Hepatocyte (in vitro differentiated cells): ENCODE measurements at regions not wholly inside any gene's neighbourhood (a gene's known extent, or its start where the extent isn't known, plus 50 kb on each side); places are given as distances from the start of the nearest gene placed in this dataset.

Experiments
- DNase-seq: peaks from one replicate; pipeline ENCODE4 v3.0.0-alpha.2; 2016; ENCODE audit warnings: low spot score
- H2AFZ ChIP-seq: fragments of 200-600 bp; sonication (generic); 2 replicates; pipeline ENCODE4 v1.6.0; 2016; ENCODE audit warnings: antibody characterized with exemption, mild to moderate bottlenecking
- H3K27ac ChIP-seq: fragments of 200-600 bp; sonication (generic); 2 replicates; pipeline ENCODE4 v1.5.1; 2016; ENCODE audit warnings: mild to moderate bottlenecking
- H3K27me3 ChIP-seq: fragments of 200-600 bp; sonication (generic); 2 replicates; pipeline ENCODE4 v1.6.1; 2016
- H3K36me3 ChIP-seq: fragments of 200-600 bp; sonication (generic); replicated peaks from 2 replicates; pipeline ENCODE4 v1.5.1; 2016; ENCODE audit warnings: low read depth; ENCODE audit not compliant: insufficient read depth
- H3K4me1 ChIP-seq: fragments of 200-600 bp; sonication (generic); 2 replicates; pipeline ENCODE4 v1.5.1; 2016; ENCODE audit warnings: mild to moderate bottlenecking, moderate library complexity; ENCODE audit not compliant: insufficient read depth
- H3K4me2 ChIP-seq: fragments of 200-600 bp; sonication (generic); 2 replicates; pipeline ENCODE4 v1.6.0; 2016
- H3K4me3 ChIP-seq: fragments of 200-600 bp; sonication (generic); 2 replicates; pipeline ENCODE4 v1.5.1; 2016; ENCODE audit warnings: mild to moderate bottlenecking
- H3K79me2 ChIP-seq: fragments of 200-600 bp; sonication (generic); 2 replicates; pipeline ENCODE4 v1.6.0; 2017; ENCODE audit warnings: mild to moderate bottlenecking
- H3K9me2 ChIP-seq: fragments of 200-600 bp; sonication (generic); replicated peaks from 2 replicates; pipeline ENCODE4 v1.6.0; 2017; ENCODE audit warnings: mild to moderate bottlenecking; ENCODE audit not compliant: insufficient read depth
- H3K9me3 ChIP-seq: fragments of 200-600 bp; sonication (generic); 2 replicates; pipeline ENCODE4 v1.5.1; 2016; ENCODE audit warnings: low read depth, mild to moderate bottlenecking
- H4K20me1 ChIP-seq: fragments of 200-600 bp; sonication (generic); 2 replicates; pipeline ENCODE4 v1.6.0; 2016; ENCODE audit warnings: mild to moderate bottlenecking; ENCODE audit not compliant: insufficient read depth, poor library complexity, severe bottlenecking
- EZH2 ChIP-seq: fragments of 200-600 bp; sonication (generic); IDR thresholded peaks from 2 replicates; pipeline ENCODE4 v1.6.1; 2016; ENCODE audit warnings: antibody characterized with exemption, mild to moderate bottlenecking, borderline replicate concordance
- EZH2phosphoT487 ChIP-seq: fragments of 200-600 bp; sonication (generic); IDR thresholded peaks from one replicate; pipeline ENCODE4 v1.6.1; 2018; ENCODE audit warnings: antibody characterized with exemption, mild to moderate bottlenecking, low read depth, moderate library complexity; ENCODE audit not compliant: unreplicated experiment, severe bottlenecking
- WGBS: methylation state at CpG from one replicate; pipeline ENCODE4 v1.1.6; 2016; ENCODE audit warnings: low lambda C conversion rate; ENCODE audit errors: missing lambda C conversion rate; 5-methylcytosine and 5-hydroxymethylcytosine counted together
- TF ChIP-seq, protein P1 (sequence below): fragments of 200-600 bp; sonication (generic); IDR thresholded peaks from 2 replicates; pipeline ENCODE4 v1.5.1; 2016; ENCODE audit warnings: antibody characterized with exemption, mild to moderate bottlenecking; ENCODE audit not compliant: poor library complexity

DNA sequence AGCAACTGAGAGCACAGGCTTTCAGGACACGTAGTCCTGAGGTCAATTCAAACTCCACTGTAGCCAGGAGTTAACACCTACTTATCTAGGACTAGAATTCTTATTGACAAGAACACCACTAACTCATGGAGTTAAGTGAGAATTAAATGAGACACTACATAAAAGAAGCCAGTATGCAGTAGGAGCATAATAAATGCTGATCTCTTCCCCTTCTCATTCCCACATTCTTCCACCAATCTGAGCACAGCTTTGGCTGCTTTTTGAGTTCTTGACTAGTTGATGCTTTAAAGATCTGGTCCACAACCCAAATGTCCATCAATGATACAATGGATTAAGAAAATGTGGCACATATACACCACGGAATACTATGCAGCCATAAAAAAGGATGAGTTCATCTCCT, 55.2 kb downstream of the TTC32 start:
- DNase-seq, result no peak
- H4K20me1 ChIP-seq, result no peaks in the 10 kb centered on the region
- H3K79me2 ChIP-seq, result no peaks in the 10 kb centered on the region
- H3K4me1 ChIP-seq, result no peaks in the 10 kb centered on the region
- no peak overlapping the region for H3K4me2 ChIP-seq
- no peak overlapping the region for H3K4me3 ChIP-seq
- no peak overlapping the region for H3K27ac ChIP-seq
- WGBS, result 100% methylated on average over 2 of the region's 2 CpGs
- no peak for TF ChIP-seq EZH2phosphoT487
- TF ChIP-seq, protein P1, sequence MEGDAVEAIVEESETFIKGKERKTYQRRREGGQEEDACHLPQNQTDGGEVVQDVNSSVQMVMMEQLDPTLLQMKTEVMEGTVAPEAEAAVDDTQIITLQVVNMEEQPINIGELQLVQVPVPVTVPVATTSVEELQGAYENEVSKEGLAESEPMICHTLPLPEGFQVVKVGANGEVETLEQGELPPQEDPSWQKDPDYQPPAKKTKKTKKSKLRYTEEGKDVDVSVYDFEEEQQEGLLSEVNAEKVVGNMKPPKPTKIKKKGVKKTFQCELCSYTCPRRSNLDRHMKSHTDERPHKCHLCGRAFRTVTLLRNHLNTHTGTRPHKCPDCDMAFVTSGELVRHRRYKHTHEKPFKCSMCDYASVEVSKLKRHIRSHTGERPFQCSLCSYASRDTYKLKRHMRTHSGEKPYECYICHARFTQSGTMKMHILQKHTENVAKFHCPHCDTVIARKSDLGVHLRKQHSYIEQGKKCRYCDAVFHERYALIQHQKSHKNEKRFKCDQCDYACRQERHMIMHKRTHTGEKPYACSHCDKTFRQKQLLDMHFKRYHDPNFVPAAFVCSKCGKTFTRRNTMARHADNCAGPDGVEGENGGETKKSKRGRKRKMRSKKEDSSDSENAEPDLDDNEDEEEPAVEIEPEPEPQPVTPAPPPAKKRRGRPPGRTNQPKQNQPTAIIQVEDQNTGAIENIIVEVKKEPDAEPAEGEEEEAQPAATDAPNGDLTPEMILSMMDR, result no peak
- no peak for TF ChIP-seq EZH2
- H2AFZ ChIP-seq, result no peak overlapping the region
- no peaks in the 10 kb centered on the region for H3K9me3 ChIP-seq
- H3K27me3 ChIP-seq, result no peaks in the 10 kb centered on the region
- H3K36me3 ChIP-seq, result no peaks in the 10 kb centered on the region
- no peaks in the 10 kb centered on the region for H3K9me2 ChIP-seq

DNA sequence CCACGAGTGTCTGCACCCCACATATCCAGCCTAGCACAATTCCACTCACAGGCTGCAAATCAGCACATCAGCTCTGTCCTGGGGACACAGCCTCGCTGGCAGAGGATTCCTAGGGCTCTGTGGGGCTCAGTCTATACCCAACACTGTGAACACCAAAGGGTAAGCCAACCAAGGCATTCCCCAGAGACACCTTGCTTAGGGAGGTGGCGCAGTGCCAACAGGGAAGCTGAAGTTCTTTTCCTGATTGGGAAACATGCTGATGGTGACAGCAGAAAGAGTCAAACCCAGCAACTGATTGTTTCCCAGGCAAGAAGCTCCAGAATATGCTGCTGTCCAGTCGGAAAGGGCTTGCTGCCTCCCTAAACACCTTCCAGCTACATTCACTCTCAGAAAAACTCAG, 55.8 kb downstream of the TTC32 start:
- Histone ChIP-seq H2AFZ (no peak overlapping the region), H3K79me2 (no peaks in the 10 kb centered on the region), H3K4me2 (no peak overlapping the region), H3K9me2 (no peaks in the 10 kb centered on the region), H3K27me3 (no peaks in the 10 kb centered on the region), H3K4me3 (no peak overlapping the region), H3K4me1 (no peaks in the 10 kb centered on the region), H4K20me1 (no peaks in the 10 kb centered on the region), H3K9me3 (no peaks in the 10 kb centered on the region), H3K36me3 (no peaks in the 10 kb centered on the region), H3K27ac (no peak overlapping the region)
- 89% methylated on average over 4 of the region's 4 CpGs for WGBS
- DNase-seq, result no peak
- TF ChIP-seq EZH2, result no peak

DNA sequence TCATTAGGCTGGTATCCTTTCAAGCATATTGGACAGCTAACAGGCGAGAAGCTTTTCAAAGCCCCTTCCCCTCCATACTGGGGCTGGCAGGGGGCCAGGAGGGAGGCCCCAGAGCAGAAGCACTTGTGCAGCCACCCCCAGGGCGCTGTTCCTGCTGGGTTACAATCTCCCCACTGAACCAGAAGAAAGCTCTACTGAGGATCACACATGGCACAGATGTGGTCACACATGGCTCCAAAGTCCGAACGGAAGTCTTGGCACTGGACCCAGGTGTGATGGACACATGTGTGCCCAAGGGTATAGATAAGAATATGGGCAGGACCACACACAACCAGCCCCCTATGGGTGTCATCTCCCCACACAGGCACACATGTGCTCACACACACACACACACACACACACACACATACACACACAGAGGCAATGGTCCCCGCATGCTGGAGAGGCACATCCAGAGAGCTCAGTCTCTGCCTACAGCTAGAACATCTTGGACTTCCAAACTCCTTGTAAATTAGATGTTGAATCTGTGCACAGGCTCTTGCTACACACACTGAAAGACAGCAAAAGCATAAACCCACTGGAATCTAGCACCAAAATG, 56.4 kb downstream of the TTC32 start:
- Histone ChIP-seq H3K36me3 (no peaks in the 10 kb centered on the region), H3K79me2 (no peaks in the 10 kb centered on the region), H2AFZ (no peak overlapping the region), H3K4me3 (no peak overlapping the region), H3K9me2 (no peaks in the 10 kb centered on the region), H3K4me2 (no peak overlapping the region), H3K4me1 (no peaks in the 10 kb centered on the region), H3K27me3 (no peaks in the 10 kb centered on the region), H4K20me1 (no peaks in the 10 kb centered on the region), H3K27ac (no peak overlapping the region), H3K9me3 (no peaks in the 10 kb centered on the region)
- 73% methylated on average over 5 of the region's 5 CpGs for WGBS
- DNase-seq, result no peak
- TF ChIP-seq EZH2phosphoT487 (no peak), EZH2 (no peak)
- TF ChIP-seq, protein P1, result no peak

DNA sequence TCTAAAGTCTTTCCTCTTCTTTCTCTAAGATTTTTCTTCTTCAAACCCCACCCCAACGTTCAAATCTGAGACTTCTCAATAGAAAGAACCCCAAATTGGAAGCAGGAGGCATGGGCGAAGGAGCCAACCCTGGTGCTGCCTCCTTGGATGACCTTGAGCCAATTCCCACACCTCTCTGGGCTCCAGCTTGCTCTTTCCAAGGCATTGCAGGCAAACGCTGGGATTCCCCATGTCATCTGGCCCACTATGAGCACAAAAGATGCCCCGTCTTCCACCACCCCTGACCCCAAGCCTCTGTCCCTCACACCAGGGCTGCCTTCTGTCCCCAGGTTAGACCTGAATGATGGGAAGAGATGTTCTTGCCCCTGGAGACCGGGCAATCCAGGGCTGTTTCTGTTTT, 57.0 kb downstream of the TTC32 start:
- H2AFZ ChIP-seq, result no peak overlapping the region
- H3K9me3 ChIP-seq, result no peaks in the 10 kb centered on the region
- no peak overlapping the region for H3K4me3 ChIP-seq

More for the DNA sequence above, 57.0 kb downstream of the TTC32 start:
- H3K27ac ChIP-seq, result no peak overlapping the region
- H3K27me3 ChIP-seq, result no peaks in the 10 kb centered on the region
- no peak for DNase-seq
- H4K20me1 ChIP-seq, result no peaks in the 10 kb centered on the region
- no peaks in the 10 kb centered on the region for H3K36me3 ChIP-seq
- TF ChIP-seq EZH2phosphoT487 (no peak), EZH2 (no peak)
- TF ChIP-seq, protein P1, result no peak
- 83% methylated on average over 5 of the region's 5 CpGs for WGBS
- no peaks in the 10 kb centered on the region for H3K9me2 ChIP-seq
- H3K4me2 ChIP-seq, result no peak overlapping the region
- no peaks in the 10 kb centered on the region for H3K79me2 ChIP-seq
- no peaks in the 10 kb centered on the region for H3K4me1 ChIP-seq
